ENCODE measurements at regions not wholly inside any gene's neighbourhood (a gene's known extent, or its start where the extent isn't known, plus 50 kb on each side); places are given as distances from the start of the nearest gene placed in this dataset.

GRCh38 chr3:177733233-177733632 is 536.0 kb upstream of the TBL1XR1 start:
- Histone ChIP-seq H3K9me2 (replicated peaks; ENCODE audit: insufficient read depth, low read length) (no peaks in the 10 kb centered on the region), H3K27ac (ENCODE audit: low read length) (no peak overlapping the region), H4K20me1 (ENCODE audit: insufficient read depth, low read length) (no peaks in the 10 kb centered on the region), H3K79me2 (ENCODE audit: low read length) (no peaks in the 10 kb centered on the region), H3K4me3 (ENCODE audit: low read length) (no peak overlapping the region), H2AFZ (ENCODE audit: low read length) (no peak overlapping the region), H3F3A (ENCODE audit: insufficient read depth, low read length) (no peaks in the 10 kb centered on the region), H3K4me2 (ENCODE audit: low read depth, low read length) (no peak overlapping the region), H3K9ac (ENCODE audit: low read length) (no peak overlapping the region), H3K9me3 (replicated peaks; ENCODE audit: insufficient read depth, low read length) (no peaks in the 10 kb centered on the region), H3K4me1 (ENCODE audit: low read length) (no peaks in the 10 kb centered on the region), H3K36me3 (replicated peaks; ENCODE audit: insufficient read depth, low read length) (no peaks in the 10 kb centered on the region), H3K27me3 (replicated peaks; ENCODE audit: insufficient read depth, low read length) (no peaks in the 10 kb centered on the region)
- TF ChIP-seq EZH2phosphoT487 (IDR thresholded peaks at IDR 0.05; ENCODE audit: low read length), result no peak
- TF ChIP-seq EZH2 (optimal IDR thresholded peaks at IDR 0.05; ENCODE audit: low read depth, low read length), result no peak
- DNase-seq, result no peak

- no peaks in the 10 kb centered on the region for H3K27me3 ChIP-seq (replicated peaks; ENCODE audit: insufficient read depth, low read length)
- no peak overlapping the region for H2AFZ ChIP-seq (ENCODE audit: low read length)
- no peak for TF ChIP-seq EZH2 (optimal IDR thresholded peaks at IDR 0.05; ENCODE audit: low read depth, low read length)
- no peak for TF ChIP-seq CTCF (IDR thresholded peaks at IDR 0.05; ENCODE audit: low read length)
- no peak for TF ChIP-seq EZH2phosphoT487 (IDR thresholded peaks at IDR 0.05; ENCODE audit: low read length)
- no peaks in the 10 kb centered on the region for H3K4me1 ChIP-seq (ENCODE audit: low read length)
- no peaks in the 10 kb centered on the region for H3K36me3 ChIP-seq (replicated peaks; ENCODE audit: insufficient read depth, low read length)
- no peak overlapping the region for H3K4me3 ChIP-seq (ENCODE audit: low read length)
- H3K9ac ChIP-seq (ENCODE audit: low read length), result no peak overlapping the region
- H3F3A ChIP-seq (ENCODE audit: insufficient read depth, low read length), result no peaks in the 10 kb centered on the region
- no peaks in the 10 kb centered on the region for H3K9me3 ChIP-seq (replicated peaks; ENCODE audit: insufficient read depth, low read length)
- H3K9me2 ChIP-seq (replicated peaks; ENCODE audit: insufficient read depth, low read length), result no peaks in the 10 kb centered on the region
- no peaks in the 10 kb centered on the region for H4K20me1 ChIP-seq (ENCODE audit: insufficient read depth, low read length)
- H3K4me2 ChIP-seq (ENCODE audit: low read depth, low read length), result no peak overlapping the region
- H3K79me2 ChIP-seq (ENCODE audit: low read length), result no peaks in the 10 kb centered on the region
- DNase-seq, result no peak
- H3K27ac ChIP-seq (ENCODE audit: low read length), result no peak overlapping the region
Measured at GRCh38 chr3:177733936-177734335, 536.7 kb upstream of the TBL1XR1 start.

- Histone ChIP-seq H3F3A (ENCODE audit: insufficient read depth, low read length) (no peaks in the 10 kb centered on the region), H2AFZ (ENCODE audit: low read length) (no peak overlapping the region), H3K36me3 (replicated peaks; ENCODE audit: insufficient read depth, low read length) (no peaks in the 10 kb centered on the region), H3K9me3 (replicated peaks; ENCODE audit: insufficient read depth, low read length) (no peaks in the 10 kb centered on the region), H3K27ac (ENCODE audit: low read length) (no peak overlapping the region), H3K4me1 (ENCODE audit: low read length) (no peaks in the 10 kb centered on the region), H3K4me3 (ENCODE audit: low read length) (no peak overlapping the region), H3K27me3 (replicated peaks; ENCODE audit: insufficient read depth, low read length) (no peaks in the 10 kb centered on the region), H3K79me2 (ENCODE audit: low read length) (no peaks in the 10 kb centered on the region), H3K9me2 (replicated peaks; ENCODE audit: insufficient read depth, low read length) (no peaks in the 10 kb centered on the region), H4K20me1 (ENCODE audit: insufficient read depth, low read length) (no peaks in the 10 kb centered on the region), H3K4me2 (ENCODE audit: low read depth, low read length) (no peak overlapping the region), H3K9ac (ENCODE audit: low read length) (no peak overlapping the region)
- TF ChIP-seq EZH2phosphoT487 (IDR thresholded peaks at IDR 0.05; ENCODE audit: low read length) (no peak), CTCF (IDR thresholded peaks at IDR 0.05; ENCODE audit: low read length) (no peak), EZH2 (optimal IDR thresholded peaks at IDR 0.05; ENCODE audit: low read depth, low read length) (no peak)
- no peak for DNase-seq
Measured at GRCh38 chr3:177735431-177735830, 538.1 kb upstream of the TBL1XR1 start.

GRCh38 chr3:177739461-177739860 is 542.2 kb upstream of the TBL1XR1 start:
- H3K36me3 ChIP-seq (replicated peaks; ENCODE audit: insufficient read depth, low read length), result no peaks in the 10 kb centered on the region
- no peaks in the 10 kb centered on the region for H3K9me2 ChIP-seq (replicated peaks; ENCODE audit: insufficient read depth, low read length)
- H3K9me3 ChIP-seq (replicated peaks; ENCODE audit: insufficient read depth, low read length), result no peaks in the 10 kb centered on the region
- no peaks in the 10 kb centered on the region for H3K27me3 ChIP-seq (replicated peaks; ENCODE audit: insufficient read depth, low read length)
- H3K9ac ChIP-seq (ENCODE audit: low read length), result no peak overlapping the region
- no peaks in the 10 kb centered on the region for H3K79me2 ChIP-seq (ENCODE audit: low read length)
- DNase-seq, result no peak
- no peak overlapping the region for H3K27ac ChIP-seq (ENCODE audit: low read length)
- H2AFZ ChIP-seq (ENCODE audit: low read length), result no peak overlapping the region
- no peaks in the 10 kb centered on the region for H3K4me1 ChIP-seq (ENCODE audit: low read length)
- H3K4me3 ChIP-seq (ENCODE audit: low read length), result no peak overlapping the region
- no peak overlapping the region for H3K4me2 ChIP-seq (ENCODE audit: low read depth, low read length)
- H4K20me1 ChIP-seq (ENCODE audit: insufficient read depth, low read length), result no peaks in the 10 kb centered on the region
- no peak for TF ChIP-seq EZH2 (optimal IDR thresholded peaks at IDR 0.05; ENCODE audit: low read depth, low read length)
- TF ChIP-seq CTCF (IDR thresholded peaks at IDR 0.05; ENCODE audit: low read length), result no peak
- TF ChIP-seq EZH2phosphoT487 (IDR thresholded peaks at IDR 0.05; ENCODE audit: low read length), result no peak
- H3F3A ChIP-seq (ENCODE audit: insufficient read depth, low read length), result no peaks in the 10 kb centered on the region

Measured in MM.1S (cell line).